Skeletal muscle cell (primary cell): ENCODE measurements at regions not wholly inside any gene's neighbourhood (a gene's known extent, or its start where the extent isn't known, plus 50 kb on each side); places are given as distances from the start of the nearest gene placed in this dataset.
"Not testable (repeated sequence)": the region's sequence is repeated elsewhere in the genome, so short reads cannot be mapped to it uniquely, and the experiment has no call there.

Source experiments
- DNase-seq: peaks from one replicate; pipeline ENCODE4 v3.0.0-alpha.2; 2010; ENCODE audit warnings: low read depth
- H3K4me3 ChIP-seq: 2 replicates; pipeline ENCODE4 v1.5.1; 2011; ENCODE audit warnings: low read depth, mild to moderate bottlenecking, control low read depth, low read length, moderate library complexity

DNA sequence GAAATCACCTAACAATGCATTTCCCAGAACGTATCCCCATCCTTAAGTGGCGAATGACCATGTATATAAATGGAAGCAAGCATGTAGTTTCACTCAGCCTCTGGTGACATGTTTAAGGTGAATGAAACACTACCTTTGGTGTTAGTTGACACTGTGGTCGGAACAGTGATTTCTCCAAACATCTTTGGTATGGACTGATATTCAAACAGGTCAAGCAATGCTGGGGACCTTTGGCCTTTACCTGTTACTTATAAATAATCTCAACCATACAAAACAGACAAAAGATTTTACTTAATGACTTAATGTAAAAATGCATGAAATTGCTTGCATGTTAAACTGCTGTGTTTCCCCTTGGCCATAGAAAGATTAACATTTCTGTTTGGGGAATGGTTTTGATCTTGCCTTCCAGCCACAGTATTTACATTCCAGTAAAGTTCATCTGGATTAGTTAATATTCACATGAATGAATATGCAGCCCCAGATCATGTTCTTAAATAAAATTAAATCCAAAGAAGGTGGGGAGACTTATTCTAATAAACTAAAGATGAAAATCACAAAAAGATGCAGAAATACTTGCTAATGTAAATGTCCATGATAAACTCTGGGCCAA, 74.4 kb upstream of the HES1 start:
- DNase-seq, result no peak
- no peak overlapping the region for H3K4me3 ChIP-seq

DNA sequence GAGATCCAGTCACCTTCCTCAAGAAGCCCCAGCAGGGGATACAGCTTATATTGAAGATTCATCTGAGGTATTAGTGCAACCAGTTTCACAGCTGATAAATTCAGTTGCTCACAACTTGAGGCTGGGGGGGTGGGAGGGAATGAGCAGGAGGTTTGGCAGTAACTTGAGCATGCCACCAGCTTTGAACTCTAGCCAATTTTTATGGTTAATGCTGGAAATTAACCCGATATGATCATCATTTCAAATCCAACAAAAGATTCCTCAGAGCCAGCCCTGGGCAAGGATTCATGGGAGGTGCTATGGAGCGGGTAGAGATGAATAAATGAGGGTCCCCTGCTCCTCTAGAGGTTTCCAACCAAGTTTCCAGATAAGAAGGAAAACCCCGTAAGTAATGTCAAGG, 73.1 kb upstream of the HES1 start:
- H3K4me3 ChIP-seq, result no peak overlapping the region
- no peak for DNase-seq

DNA sequence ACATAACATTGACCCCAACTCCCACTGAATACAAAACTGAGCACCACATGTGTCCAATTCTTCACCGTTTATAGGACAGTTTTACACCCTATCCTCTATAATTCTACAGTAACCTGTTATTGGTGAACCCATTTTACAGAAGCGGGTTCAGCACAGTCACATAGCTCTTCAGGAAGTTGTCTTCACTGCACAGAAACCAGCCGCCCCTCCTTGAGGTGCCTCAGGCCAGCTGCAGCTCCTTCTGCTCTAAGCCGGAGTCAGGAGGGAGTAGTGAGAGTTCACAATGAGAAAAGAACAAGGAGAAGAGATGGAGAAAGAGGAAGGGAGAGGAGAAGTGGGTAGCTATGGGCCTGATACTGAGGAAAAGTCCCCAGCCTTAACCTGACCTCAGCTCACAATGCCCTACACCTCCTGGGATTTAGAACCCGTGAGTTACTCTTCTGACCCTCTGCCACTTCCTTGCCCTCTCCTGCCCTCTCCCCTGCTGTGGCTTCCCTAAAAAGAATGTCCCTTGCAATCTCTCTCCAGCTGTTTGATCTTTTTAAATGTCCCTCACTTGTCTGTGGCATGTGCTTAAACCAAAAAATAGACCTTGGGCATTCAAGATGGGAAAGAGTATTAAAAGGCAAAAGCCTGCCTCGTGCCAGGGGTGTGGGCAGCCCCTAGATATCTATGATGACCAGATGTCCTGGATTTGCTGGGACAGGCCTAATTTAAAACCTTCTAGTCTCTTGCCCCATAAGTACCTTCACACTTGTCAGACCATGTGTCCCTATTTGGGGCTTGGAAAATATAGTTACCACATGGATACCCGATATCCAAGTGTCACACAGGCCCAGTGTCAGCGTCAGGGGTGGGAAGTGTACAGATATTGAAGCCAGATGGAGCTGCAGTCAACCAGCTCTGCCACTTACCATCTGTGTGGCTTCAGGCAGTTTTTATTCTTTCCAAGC, 71.3 kb upstream of the HES1 start:
- no peak for DNase-seq

DNA sequence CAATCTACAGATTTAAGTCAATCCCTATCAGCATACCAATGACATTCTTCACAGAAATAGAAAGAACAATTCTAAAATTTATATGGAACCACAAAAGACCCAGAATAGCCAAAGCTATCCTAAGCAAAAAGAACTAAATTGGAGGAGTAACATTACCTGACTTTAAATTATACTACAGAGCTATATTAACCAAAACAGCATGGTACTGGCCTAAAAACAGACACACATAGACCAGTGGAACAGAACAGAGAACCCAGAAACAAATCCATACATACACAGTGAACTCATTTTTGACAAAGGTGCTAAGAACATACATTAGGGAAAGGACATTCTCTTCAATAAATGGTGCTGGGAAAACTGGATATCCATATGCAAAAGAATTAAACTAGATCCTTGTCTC, 68.6 kb upstream of the HES1 start:
- H3K4me3 ChIP-seq, DNase-seq: not testable (repeated sequence)

More for the DNA sequence above, 71.3 kb upstream of the HES1 start:
- no peak overlapping the region for H3K4me3 ChIP-seq

DNA sequence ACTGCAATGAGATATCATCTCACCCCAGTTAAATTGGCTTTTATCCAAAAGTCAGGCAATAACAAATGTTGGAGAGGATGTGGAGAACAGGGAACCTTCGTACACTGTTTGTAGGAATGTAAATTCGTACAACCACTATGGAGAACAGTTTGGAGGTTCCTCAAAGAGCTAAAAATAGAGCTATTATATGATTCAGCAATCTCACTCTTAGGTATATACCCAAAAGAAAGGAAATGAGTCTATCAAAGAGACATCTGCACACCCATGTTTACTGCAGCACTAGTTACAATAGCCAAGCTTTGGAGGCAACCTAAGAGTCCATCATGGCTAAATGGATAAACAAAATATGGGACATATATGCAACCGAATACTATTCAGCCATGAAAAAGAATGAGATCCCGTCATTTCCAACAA, 68.0 kb upstream of the HES1 start:
- no peak for DNase-seq
- no peak overlapping the region for H3K4me3 ChIP-seq

DNA sequence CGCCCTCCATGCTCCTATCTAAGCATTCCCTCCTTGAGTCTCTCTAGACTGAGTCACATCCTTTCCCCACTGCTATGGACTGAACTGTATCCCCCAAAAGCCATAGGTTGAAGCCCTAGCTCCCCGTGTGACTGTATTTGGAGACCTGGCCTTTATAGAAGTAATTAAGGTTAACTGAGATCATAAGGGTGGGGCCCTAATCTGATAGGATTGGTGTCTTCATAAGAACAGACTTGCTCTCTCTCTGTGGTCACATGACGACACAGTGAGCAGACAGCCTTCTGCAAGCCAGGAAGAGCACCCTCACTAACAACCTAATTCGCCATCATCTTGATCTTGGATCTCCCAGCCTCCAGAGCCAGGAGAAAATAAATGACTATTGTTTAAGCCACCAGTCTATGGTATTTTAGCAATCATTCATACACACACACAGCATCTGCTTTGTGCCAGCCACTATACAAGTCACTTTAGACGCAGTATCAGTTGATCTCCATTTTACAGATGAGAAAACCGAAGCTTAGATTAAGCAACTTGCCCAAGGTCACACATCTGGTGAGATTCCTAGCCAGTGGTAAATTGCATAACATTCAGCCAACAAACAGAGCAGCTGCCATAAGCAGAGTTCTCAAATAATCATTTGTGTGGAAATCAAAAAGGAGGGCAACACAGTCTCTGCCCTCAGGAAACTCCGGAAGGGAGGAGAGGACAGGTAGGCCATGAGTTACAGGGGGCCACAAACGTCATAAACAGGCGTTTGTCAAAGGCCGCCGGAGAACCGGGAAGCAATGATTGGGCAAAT, 66.3 kb upstream of the HES1 start:
- no peak for DNase-seq
- no peak overlapping the region for H3K4me3 ChIP-seq

DNA sequence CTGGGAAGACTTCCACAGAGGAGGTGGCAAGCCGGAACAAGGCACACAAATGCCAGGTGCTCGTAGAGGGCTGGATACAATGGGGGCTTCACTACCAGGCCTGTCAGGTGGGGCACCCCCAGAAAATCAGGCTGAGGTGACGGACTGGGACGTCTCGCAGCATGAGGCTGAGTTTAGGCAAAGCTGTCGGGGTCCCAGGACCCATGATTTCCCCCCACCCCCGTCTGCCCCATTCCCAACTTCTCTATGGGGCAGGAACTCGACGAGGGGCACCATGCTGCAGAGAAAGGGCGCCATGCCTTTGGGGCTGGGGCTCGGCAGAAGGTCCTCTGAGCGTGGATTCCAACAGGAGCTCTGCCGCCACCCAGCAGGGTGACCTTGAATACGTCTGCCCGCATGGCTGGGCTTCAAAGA, 65.7 kb upstream of the HES1 start:
- no peak for DNase-seq
- peak overlapping the region; percentile 44 for H3K4me3 ChIP-seq

DNA sequence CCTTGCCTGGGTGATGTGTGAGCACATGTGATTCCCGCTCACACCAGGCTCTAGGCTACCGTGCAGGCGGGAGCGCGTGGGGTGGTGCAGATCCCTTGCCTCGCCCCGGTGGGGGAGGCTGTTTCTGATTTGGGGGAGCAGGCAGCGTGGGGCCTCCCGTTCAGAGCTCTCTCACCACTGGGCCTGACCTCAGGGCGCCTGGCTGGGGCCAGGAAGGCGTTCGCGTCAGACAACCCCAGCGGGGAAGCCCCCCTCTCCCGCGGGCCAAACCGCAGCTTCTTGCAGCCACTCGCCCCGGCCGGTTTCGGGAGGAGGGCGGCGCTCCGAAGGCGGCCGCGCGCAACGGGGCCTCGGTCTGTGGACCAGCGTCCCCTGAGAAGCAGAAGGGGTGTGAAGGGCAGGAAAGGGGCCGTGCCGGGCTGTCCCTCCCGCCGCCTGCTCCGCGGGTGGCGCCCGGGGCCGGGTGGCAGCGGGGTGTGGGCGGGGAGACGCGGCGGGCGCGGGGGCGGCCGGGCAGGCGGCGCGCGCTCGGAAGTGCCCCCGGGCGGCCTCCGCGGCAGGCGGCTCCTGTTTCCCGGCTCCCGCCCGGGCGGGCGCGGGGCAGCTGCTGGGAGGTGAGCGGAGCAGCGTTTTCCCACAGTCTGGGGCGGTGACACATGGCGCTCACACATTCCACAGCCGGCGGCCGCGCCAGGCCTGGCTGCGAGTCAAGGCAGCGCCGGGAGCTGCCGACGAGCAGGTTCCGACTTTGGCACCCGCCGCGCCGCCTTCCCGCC, 65.1 kb upstream of the HES1 start:
- peak; percentile 93 for DNase-seq
- H3K4me3 ChIP-seq, result peak overlapping the region; percentile 44

DNA sequence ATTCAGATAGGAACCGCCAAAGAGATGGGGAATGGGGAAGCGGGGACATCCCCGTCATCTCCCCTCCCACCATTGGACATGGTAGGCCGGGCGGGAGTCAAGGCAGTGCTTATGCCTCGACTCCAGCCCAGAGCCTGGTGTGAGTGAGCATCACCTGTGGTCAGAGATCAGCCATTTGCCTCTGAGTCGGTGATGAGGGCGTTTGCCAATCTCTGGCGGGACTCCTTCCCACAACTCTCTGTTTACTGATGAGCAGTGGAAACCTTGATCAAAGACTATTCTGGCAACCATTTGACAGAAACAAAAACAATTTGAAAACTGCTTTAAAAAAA, 63.9 kb upstream of the HES1 start:
- H3K4me3 ChIP-seq, result no peak overlapping the region
- no peak for DNase-seq

DNA sequence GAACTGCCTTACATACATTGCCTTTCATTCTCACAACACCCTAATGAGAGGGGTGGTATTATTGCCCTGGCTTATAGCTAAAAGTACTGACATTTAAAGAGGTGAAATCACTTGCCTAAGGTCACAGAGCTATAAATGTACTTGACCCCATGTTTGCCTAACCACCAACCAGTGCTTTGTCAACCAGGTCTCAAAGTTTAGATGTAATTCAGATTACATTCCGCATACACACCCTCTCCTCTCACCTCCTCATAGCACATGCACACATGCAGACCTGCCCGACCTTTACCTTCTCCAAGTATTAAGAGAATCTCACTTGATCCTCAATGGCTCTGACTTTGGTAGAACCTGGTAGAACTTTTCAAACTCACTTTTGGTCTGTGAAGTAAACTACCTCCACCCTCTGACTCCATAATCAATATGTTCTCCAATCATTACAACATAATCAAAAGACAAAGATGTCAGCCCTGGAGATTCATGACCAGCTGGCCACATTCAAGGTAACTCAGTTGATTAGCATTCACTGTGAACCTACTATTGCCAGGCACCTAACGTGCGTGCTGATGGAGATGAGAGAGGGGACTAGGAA, 63.2 kb upstream of the HES1 start:
- H3K4me3 ChIP-seq, result no peak overlapping the region
- DNase-seq, result no peak

DNA sequence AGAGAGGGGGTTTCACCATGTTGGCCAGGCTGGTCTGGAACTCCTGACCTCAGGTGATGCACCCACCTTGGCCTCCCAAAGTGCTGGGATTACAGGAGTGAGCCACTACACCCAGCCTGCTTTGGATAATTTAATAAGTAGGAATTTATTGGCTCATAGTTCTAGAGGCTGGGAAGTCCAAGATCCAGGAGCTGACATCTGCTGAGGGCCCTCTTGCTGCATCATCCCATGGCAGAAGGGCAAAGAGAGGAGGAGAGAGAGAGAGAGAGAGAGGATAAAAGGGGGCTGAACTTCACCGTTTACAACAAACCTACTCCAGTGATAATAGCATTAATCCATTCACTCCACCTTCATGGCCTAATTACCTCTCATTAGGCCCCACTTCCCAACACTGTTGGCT, 62.0 kb upstream of the HES1 start:
- DNase-seq, result no peak
- H3K4me3 ChIP-seq, result no peak overlapping the region

DNA sequence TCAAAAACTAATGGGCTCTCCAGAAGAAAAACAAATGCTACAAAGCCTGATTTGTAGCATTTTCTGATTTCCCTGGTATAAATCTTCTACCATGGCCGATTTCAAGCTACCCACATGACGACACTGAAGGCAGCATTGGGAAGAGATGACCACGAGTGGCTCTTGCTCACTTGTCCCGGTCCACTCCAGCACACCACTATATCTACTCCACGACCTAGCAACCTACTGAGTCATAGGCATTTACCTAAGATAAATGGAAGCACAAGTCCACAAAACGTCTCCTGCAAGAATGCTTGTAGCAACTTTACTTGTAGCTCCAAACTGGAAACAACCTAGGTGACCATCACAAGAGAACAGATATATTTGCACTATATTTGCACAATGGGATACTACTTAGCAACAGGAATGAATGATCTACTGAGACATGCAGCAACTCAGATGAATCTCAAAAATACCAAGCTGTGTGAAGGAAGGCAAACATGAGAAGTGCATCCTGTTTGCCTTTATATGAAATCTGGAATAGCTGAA, 60.8 kb upstream of the HES1 start:
- no peak overlapping the region for H3K4me3 ChIP-seq

DNA sequence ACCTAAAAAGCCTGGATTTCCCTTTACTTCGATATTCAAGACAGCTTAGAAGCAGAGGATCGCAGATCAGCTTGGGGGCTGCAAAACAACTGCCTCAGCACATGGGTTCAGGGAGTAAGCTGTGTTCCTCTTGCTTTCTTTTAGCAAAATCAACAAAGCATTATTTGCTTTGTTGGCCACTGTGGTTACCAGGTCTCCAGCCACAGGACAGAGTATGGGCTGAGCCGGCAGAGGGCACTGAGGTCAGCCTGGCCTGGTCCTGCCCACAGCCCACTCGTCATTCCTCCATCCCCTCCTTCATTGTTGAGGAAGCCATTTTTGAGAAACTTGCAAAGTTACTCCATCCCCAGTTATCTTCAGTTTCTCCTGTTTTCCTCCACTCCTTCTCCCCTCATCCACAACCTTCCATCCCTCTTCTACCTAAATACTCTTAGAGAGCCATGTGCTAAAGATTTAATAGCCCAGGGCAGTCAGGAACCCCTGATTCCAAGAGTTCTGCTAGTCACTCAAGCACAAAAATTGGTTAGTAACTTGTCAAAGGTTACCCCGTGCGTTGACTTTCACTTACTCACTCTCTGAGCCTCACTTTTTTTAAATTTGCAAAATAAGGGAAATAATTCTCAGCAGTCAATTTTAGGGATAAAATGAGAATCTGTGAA, 60.0 kb upstream of the HES1 start:
- no peak for DNase-seq
- H3K4me3 ChIP-seq, result no peak overlapping the region

More for the DNA sequence above, 60.8 kb upstream of the HES1 start:
- DNase-seq, result no peak

DNA sequence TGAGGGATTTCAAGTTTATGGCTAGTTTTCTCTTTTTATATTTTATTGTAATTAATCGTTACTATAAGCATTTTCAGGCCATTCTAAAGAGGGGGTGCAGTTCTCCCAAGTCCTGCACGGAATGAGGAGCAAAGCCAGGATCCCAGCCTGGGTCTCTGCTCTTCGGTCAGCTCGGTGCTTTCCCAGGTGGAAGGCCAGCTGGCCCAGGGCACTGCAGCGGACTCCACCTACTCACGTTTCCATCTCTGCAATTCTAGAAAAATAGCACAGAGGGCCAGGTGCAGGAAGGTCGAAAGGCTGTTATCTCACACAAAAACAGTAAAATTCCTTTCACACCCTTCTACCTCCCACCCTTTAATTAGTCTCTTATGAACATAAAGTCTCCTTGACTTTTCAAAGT, 59.5 kb upstream of the HES1 start:
- no peak overlapping the region for H3K4me3 ChIP-seq
- no peak for DNase-seq

DNA sequence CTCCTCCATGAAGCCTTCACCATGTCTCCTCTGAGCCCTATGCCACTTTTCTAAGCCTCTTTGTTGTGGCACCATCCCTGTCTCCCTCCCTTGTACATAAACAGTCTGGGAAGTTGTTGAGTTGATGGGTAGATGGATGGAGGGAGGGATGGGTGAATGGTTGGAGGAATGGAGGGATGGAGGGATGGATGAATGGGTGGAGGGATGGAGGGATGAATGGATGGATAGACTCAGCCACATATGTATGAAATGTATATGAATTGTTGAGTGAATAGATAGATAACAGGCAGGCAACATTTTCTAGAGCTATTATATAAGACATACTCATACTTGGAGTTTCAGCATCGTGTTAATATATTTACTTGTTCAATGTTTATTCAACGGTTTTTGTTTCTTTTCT, 58.3 kb upstream of the HES1 start:
- no peak for DNase-seq
- H3K4me3 ChIP-seq, result no peak overlapping the region

DNA sequence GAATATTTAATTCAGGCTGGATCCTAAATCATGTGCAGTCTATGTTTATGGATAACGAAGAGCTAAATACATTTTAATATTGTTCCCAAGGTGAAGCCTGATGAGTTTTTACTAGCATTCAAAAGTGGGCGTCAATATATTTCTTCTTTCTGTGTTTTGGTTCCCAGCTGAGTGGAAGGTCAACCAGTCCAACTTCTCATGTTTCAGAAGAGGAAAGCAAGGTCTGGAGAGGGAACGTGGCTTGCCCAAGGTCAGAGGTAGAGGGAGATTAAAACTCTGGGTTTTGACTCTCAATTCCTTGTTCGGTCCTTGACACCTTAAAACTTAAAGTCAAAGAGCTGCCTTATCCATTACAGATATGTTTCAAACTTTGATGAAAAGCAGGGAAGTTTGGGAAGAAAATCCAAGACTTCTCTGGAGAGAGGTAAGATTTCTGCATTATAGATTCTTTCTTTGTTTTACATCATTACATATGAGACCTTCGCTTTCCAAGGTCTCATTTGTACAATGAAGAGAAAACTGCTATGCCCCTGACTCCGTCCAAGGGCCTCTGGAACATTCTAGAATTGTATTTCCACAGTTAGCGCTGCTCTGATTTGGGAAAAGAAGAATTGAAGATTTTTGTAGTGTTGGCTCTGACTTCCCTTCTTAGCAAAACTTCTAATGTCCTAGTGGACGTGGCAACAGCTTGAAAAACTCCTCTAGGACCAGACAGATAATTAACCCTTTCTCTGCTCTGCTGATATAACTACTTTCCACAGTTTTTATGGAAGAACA, 57.7 kb upstream of the HES1 start:
- no peak overlapping the region for H3K4me3 ChIP-seq
- DNase-seq, result no peak

DNA sequence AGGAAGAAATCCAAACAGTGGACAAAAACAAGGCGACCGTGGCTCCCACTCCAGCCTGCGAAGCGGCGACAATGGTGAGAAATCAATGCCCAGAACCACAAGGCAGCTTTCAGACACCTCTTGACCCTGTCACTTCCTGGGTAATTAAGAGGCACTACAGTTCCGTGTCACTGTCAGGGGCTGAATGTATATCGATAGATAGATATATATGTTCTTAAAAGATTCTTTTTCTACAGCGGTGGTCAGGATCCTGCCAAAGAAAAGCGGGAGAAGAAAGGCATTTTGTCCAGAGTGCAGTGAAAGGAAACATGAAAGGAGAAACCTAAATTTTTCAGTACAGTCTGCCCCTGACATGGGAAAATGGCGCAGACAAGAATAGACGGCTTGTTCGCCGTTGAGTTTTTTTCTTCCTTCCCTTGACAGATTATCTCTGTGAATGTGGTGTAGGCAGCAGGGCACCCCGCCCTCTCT, 56.2 kb upstream of the HES1 start:
- no peak for DNase-seq
- H3K4me3 ChIP-seq, result no peak overlapping the region

DNA sequence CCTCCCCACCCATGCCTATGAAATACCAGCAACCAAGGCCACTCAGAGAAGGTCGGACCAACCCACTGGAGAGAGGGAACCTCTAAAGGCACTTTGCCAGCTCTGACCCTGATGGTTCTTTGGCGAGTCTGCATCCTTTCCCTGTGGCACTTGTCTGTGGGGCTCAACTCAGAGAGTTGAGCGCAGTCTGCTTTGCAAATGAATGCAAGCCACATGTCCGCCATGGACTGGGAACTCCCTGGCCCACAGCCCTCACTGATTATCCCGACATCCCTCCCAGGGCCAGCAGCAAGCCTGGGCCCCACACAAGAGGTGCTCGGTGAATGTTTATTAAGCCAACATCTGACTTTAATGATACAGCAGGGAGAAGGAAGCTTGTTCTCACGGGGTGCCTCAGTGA, 55.5 kb upstream of the HES1 start:
- no peak for DNase-seq
- no peak overlapping the region for H3K4me3 ChIP-seq
